H9 (cell line): ENCODE measurements at regions not wholly inside any gene's neighbourhood (a gene's known extent, or its start where the extent isn't known, plus 50 kb on each side); places are given as distances from the start of the nearest gene placed in this dataset.

Experiments used
- DNase-seq: peaks from one replicate; pipeline ENCODE4 v3.0.0-alpha.2; 2017
- H2AFZ ChIP-seq: one replicate; pipeline ENCODE4 v1.6.1; 2013; ENCODE audit warnings: mild to moderate bottlenecking, low read length, control low read depth, moderate library complexity
- H2AK5ac ChIP-seq: 2 replicates; pipeline ENCODE4 v1.6.1; 2013; ENCODE audit warnings: low read length, control low read depth, mixed read lengths; ENCODE audit not compliant: insufficient read length
- H2BK120ac ChIP-seq: one replicate; pipeline ENCODE4 v1.6.1; 2013; ENCODE audit warnings: low read depth, mild to moderate bottlenecking, low read length, control low read depth, inconsistent platforms; ENCODE audit not compliant: poor library complexity, severe bottlenecking
- H2BK12ac ChIP-seq: 2 replicates; pipeline ENCODE4 v1.6.1; 2013; ENCODE audit warnings: low read length, control low read depth, mixed read lengths, low read depth; ENCODE audit not compliant: insufficient read length
- H2BK15ac ChIP-seq: 2 replicates; pipeline ENCODE4 v1.6.1; 2013; ENCODE audit warnings: low read depth, low read length, control low read depth
- H2BK20ac ChIP-seq: one replicate; pipeline ENCODE4 v1.6.1; 2013; ENCODE audit warnings: low read depth, mild to moderate bottlenecking, low read length, control low read depth, inconsistent platforms; ENCODE audit not compliant: poor library complexity, severe bottlenecking
- H2BK5ac ChIP-seq: 2 replicates; pipeline ENCODE4 v1.6.1; 2013; ENCODE audit warnings: low read length, control low read depth, mixed read lengths; ENCODE audit not compliant: insufficient read length
- H3K14ac ChIP-seq: 2 replicates; pipeline ENCODE4 v1.6.1; 2013; ENCODE audit warnings: low read length, control low read depth; ENCODE audit not compliant: insufficient read depth
- H3K18ac ChIP-seq: 2 replicates; pipeline ENCODE4 v1.6.1; 2013; ENCODE audit warnings: low read depth, mild to moderate bottlenecking, mixed read lengths, low read length, control low read depth; ENCODE audit not compliant: insufficient read length
- H3K23ac ChIP-seq: 2 replicates; pipeline ENCODE4 v1.6.1; 2013; ENCODE audit warnings: low read length, control low read depth, mixed read lengths, low read depth; ENCODE audit not compliant: insufficient read length
- H3K23me2 ChIP-seq: 2 replicates; pipeline ENCODE4 v1.6.1; 2013; ENCODE audit warnings: low read depth, mild to moderate bottlenecking, mixed read lengths, low read length, control low read depth; ENCODE audit not compliant: insufficient read length, poor library complexity, severe bottlenecking
- H3K27ac ChIP-seq: 2 replicates; pipeline ENCODE4 v1.5.1; 2013; ENCODE audit warnings: low read length, control low read depth, mixed read lengths, low read depth; ENCODE audit not compliant: insufficient read length
- H3K27me3 ChIP-seq: 2 replicates; pipeline ENCODE4 v1.6.1; 2013; ENCODE audit warnings: low read length, control low read depth, inconsistent platforms; ENCODE audit not compliant: insufficient read depth
- H3K4ac ChIP-seq: 2 replicates; pipeline ENCODE4 v1.6.1; 2013; ENCODE audit warnings: low read depth, mild to moderate bottlenecking, control low read depth, inconsistent platforms, low read length, moderate library complexity
- H3K4me1 ChIP-seq: 2 replicates; pipeline ENCODE4 v1.6.1; 2013; ENCODE audit warnings: low read length, control low read depth, inconsistent platforms; ENCODE audit not compliant: insufficient read depth
- H3K4me2 ChIP-seq: 2 replicates; pipeline ENCODE4 v1.6.1; 2013; ENCODE audit warnings: low read length, control low read depth, mixed read lengths; ENCODE audit not compliant: insufficient read length, insufficient read depth
- H3K56ac ChIP-seq: 2 replicates; pipeline ENCODE4 v1.6.1; 2013; ENCODE audit warnings: low read depth, mild to moderate bottlenecking, mixed read lengths, low read length, control low read depth; ENCODE audit not compliant: insufficient read length
- H3K79me1 ChIP-seq: 2 replicates; pipeline ENCODE4 v1.6.1; 2013; ENCODE audit warnings: low read depth, mild to moderate bottlenecking, moderate library complexity, low read length, control low read depth, inconsistent platforms; ENCODE audit not compliant: insufficient read depth, poor library complexity, severe bottlenecking
- H3K79me2 ChIP-seq: 2 replicates; pipeline ENCODE4 v1.6.1; 2013; ENCODE audit warnings: low read length, control low read depth, inconsistent platforms; ENCODE audit not compliant: insufficient read depth
- H3K9ac ChIP-seq: 2 replicates; pipeline ENCODE4 v1.6.1; 2013; ENCODE audit warnings: low read length, control low read depth, mixed read lengths; ENCODE audit not compliant: insufficient read length; ENCODE audit errors: extremely low read depth
- H3K9me3 ChIP-seq: one replicate; pipeline ENCODE4 v1.6.1; 2013; ENCODE audit warnings: low read depth, low read length, inconsistent platforms; ENCODE audit not compliant: control insufficient read depth
- H3T11ph ChIP-seq: one replicate; pipeline ENCODE4 v1.6.1; 2013; ENCODE audit warnings: mild to moderate bottlenecking, low read length, control low read depth, inconsistent platforms
- H4K20me1 ChIP-seq: one replicate; pipeline ENCODE4 v1.6.1; 2013; ENCODE audit not compliant: control insufficient read depth, insufficient read length, insufficient read depth
- H4K5ac ChIP-seq: 2 replicates; pipeline ENCODE4 v1.6.1; 2013; ENCODE audit warnings: low read depth, mild to moderate bottlenecking, mixed read lengths, low read length, control low read depth; ENCODE audit not compliant: insufficient read length
- H4K8ac ChIP-seq: replicated peaks from 2 replicates; pipeline ENCODE4 v1.6.1; 2013; ENCODE audit warnings: low read length, control low read depth, mixed read lengths, low read depth; ENCODE audit not compliant: insufficient read length
- H4K91ac ChIP-seq: 2 replicates; pipeline ENCODE4 v1.6.1; 2013; ENCODE audit warnings: low read depth, mild to moderate bottlenecking, moderate library complexity, mixed read lengths, low read length, control low read depth; ENCODE audit not compliant: insufficient read length
- H3K27ac Mint-ChIP-seq, 3 experiments: 2 replicates in 2 of 3; 3 replicates in 1 of 3; pipeline ENCODE4 v1.8.0; 2020 to 2021; ENCODE audit warnings: mixed read lengths in 3 of 3, mild to moderate bottlenecking in 1 of 3, moderate library complexity in 1 of 3
- H3K27me3 Mint-ChIP-seq: 2 replicates; pipeline ENCODE4 v1.8.0; 2021; ENCODE audit warnings: low read depth, mild to moderate bottlenecking, moderate library complexity, mixed read lengths
- H3K36me3 Mint-ChIP-seq, 3 experiments: 2 replicates in 2 of 3; 3 replicates in 1 of 3; pipeline ENCODE4 v1.8.0; 2020 to 2021; ENCODE audit warnings: low read depth in 3 of 3, mixed read lengths in 3 of 3; ENCODE audit not compliant: insufficient read depth in 1 of 3
- H3K4me1 Mint-ChIP-seq, 2 experiments: 2 replicates each; pipeline ENCODE4 v1.8.0; 2020; ENCODE audit warnings: mixed read lengths in 2 of 2
- H3K4me3 Mint-ChIP-seq, 2 experiments: 2 replicates in 1 of 2; 3 replicates in 1 of 2; pipeline ENCODE4 v1.8.0; 2020 to 2021; ENCODE audit warnings: mild to moderate bottlenecking in 2 of 2, mixed read lengths in 2 of 2, moderate library complexity in 1 of 2
- H3K9me3 Mint-ChIP-seq, 2 experiments: 2 replicates in 1 of 2; 3 replicates in 1 of 2; pipeline ENCODE4 v1.8.0; 2020; ENCODE audit warnings: mild to moderate bottlenecking in 2 of 2, mixed read lengths in 2 of 2, moderate library complexity in 1 of 2
- CTCF ChIP-seq: fragments of 200-600 bp; sonication (generic); conservative IDR thresholded peaks from 3 replicates; pipeline ENCODE4 v1.8.0; 2021; ENCODE audit warnings: antibody characterized with exemption, mild to moderate bottlenecking
- WGBS: extraction: QIAGEN DNeasy Blood & Tissue Kit; methylation state at CpG from one replicate; pipeline ENCODE4 v1.1.7; 2013; ENCODE audit warnings: missing lambda C conversion rate, low lambda C conversion rate, mixed read lengths; ENCODE audit not compliant: insufficient read length; ENCODE audit errors: extremely low coverage; 5-methylcytosine and 5-hydroxymethylcytosine counted together

- H3K27ac Mint-ChIP-seq = peak overlapping the region in 1 of 3 experiments; percentile 73; a peak in 1 of 7 replicates
- H3K4ac ChIP-seq = no peak overlapping the region
- no peak overlapping the region for H4K91ac ChIP-seq
- no peak overlapping the region for H3K14ac ChIP-seq
- no peaks in the 10 kb centered on the region for H3K79me1 ChIP-seq
- H2BK120ac ChIP-seq = no peak overlapping the region
- H3K79me2 ChIP-seq = no peaks in the 10 kb centered on the region
- H3K18ac ChIP-seq = no peak overlapping the region
- no peak overlapping the region for H3K56ac ChIP-seq
- no peak overlapping the region for H2BK15ac ChIP-seq
- no peak for TF ChIP-seq CTCF
- H3K4me1 ChIP-seq = no peaks in the 10 kb centered on the region
- H3K9me3 ChIP-seq = peaks cover 28% of the 10 kb centered on the region
- no peaks in the 10 kb centered on the region for H3K27me3 ChIP-seq
- H4K20me1 ChIP-seq = no peaks in the 10 kb centered on the region
- WGBS = no CpG with 5 or more reads among the region's 7 CpGs
- peaks cover 0 to 4% (median 0%) of the 10 kb centered on the region in 3 experiments; a peak in 1 of 7 replicates for H3K36me3 Mint-ChIP-seq
- no peak overlapping the region for H3K27ac ChIP-seq
- H2BK20ac ChIP-seq = no peak overlapping the region
- H3K23me2 ChIP-seq = no peaks in the 10 kb centered on the region
- H3K4me1 Mint-ChIP-seq = peaks cover 11 to 23% of the 10 kb centered on the region in 2 experiments
- H2BK12ac ChIP-seq = no peak overlapping the region
- no peak overlapping the region for H2AK5ac ChIP-seq
- no peak overlapping the region for H3K4me3 Mint-ChIP-seq
- no peak overlapping the region for H3K23ac ChIP-seq
- peaks cover 0 to 39% of the 10 kb centered on the region in 2 experiments; a peak in 3 of 5 replicates for H3K9me3 Mint-ChIP-seq
- H3K9ac ChIP-seq = no peak overlapping the region
- H3T11ph ChIP-seq = no peak overlapping the region
- H4K8ac ChIP-seq = no peak overlapping the region
- peaks cover 2% of the 10 kb centered on the region; the same call in 1 of the 2 replicates for H3K27me3 Mint-ChIP-seq
- no peak overlapping the region for H2AFZ ChIP-seq
- no peak overlapping the region for H2BK5ac ChIP-seq
- no peak overlapping the region for H3K4me2 ChIP-seq
- no peak overlapping the region for H4K5ac ChIP-seq
- no peak for DNase-seq
Observed at GRCh38 chrX:20686256-20686655, 419.5 kb upstream of the RPS6KA3 start.
